ENCODE measurements at regions not wholly inside any gene's neighbourhood (a gene's known extent, or its start where the extent isn't known, plus 50 kb on each side); places are given as distances from the start of the nearest gene placed in this dataset.
"Not testable (repeated sequence)": the region's sequence is repeated elsewhere in the genome, so short reads cannot be mapped to it uniquely, and the experiment has no call there.

DNA sequence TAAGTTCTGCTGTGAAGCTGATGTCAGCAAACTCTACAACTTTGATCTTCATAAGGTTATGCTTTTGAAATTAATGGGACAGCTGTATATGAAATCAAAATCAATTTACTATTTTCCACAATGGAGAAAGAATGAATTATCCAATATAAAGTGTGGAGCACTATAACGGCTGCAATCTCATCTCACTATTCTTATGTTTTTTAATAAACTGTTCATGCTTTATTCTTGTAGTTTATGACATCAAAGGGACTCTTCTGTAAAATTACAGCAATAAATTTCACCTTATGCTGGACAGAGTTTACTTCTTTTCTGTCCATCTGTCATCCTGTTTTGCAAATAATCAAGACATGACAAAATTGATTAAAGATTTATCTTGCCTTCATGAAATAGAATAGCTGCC lies 192.5 kb downstream of the TECRL start:
- no peak for ATAC-seq
- no peak for DNase-seq (ENCODE audit: low spot score)

DNA sequence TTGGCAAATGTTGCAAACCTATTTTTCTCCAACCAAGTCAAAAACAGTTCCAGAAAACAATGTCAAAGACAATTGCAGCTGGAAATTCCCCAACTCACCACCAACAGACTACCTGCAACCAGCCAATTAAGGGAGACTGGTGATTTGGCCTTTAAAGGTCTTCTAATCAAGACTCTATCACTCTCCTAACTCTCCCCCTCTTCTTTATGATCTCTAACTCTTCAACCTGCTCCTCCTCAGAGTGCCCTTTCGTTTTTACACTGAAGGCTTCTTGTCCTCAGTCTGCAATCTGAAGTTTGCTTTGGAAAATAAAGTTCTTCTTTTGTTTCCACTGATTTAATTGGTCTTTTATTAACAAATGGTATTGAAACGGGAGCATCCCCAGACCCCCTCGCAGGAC lies 203.9 kb downstream of the TECRL start:
- DNase-seq (ENCODE audit: low spot score) (no peak), ATAC-seq (no peak)

DNA sequence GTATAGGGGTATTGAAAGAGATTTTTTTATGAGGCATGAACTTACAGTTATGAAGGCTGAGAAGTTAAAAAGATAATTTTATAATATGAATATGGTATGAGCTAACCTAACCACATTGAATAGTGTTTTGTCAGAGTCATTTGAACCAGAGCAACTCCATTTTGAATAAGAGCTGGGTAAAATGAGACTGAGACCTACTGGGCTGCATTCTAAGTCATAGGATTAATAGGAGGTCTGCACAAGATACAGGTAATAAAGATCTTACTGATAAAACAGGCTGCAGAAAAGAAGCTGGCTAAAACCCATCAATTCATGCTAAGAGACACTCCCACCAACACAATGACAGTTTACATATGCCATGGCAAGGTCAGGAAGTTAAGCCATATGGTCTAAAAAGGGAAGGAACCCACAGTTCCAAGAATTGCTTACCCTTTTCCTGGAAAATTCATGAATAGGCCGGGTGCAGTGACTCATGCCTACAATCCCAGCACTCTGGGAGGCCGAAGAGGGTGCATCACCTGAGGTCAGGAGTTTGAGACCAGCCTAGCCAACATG lies 209.2 kb downstream of the TECRL start:
- no peak for DNase-seq (ENCODE audit: low spot score)
- ATAC-seq, result no peak

DNA sequence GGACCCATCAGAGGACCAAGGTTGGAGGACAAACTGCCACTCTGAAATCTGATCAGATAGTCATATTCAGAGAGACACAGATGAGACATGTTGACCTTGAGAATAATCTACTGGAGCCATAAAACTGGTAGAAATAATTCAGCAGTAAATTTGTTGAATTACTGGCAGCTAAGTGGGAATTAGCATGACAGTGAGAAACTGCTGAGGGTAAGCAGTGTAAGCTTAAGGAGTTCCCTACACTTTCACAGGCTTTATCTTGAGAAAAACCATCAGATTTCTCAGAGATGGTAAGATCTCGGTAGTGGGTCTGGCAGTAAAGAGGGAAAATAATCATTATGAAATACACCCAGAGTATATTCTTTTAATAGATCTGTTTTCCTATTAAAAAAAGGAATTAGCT lies 213.7 kb downstream of the TECRL start:
- ATAC-seq (no peak), DNase-seq (ENCODE audit: low spot score) (no peak)

DNA sequence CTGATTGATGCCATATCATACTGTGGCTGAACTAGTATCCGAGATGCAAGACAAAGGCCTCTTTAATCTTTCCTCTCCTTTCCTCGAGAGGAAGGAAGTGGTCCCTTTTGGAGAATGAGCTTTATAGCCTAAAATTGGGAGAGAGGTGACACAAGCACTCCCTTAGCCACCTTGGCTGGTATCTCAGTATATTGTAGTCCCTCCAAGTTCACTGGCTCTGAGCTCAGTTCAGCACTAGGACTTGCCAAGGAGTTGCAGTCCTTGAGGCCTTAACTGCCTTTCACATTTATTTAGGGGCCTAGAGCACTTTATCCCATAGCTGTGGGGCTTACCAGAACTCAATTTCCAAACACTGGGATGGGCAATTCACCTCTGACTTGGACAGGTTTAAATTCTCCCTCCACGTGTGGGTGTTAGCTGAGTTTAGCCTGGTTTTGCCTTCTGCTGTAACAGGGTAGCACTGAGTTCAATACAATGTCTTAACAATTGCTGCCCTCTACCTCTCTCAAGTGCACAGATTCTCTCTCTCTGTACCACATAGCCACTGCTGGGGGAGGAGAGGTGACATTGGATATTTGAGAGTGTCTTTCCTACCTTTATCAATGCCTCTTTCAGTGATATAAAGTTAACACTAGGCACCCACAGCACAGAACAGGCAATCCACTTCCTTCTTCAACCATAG lies 216.4 kb downstream of the TECRL start:
- ATAC-seq, result no peak
- DNase-seq (ENCODE audit: low spot score), result no peak

DNA sequence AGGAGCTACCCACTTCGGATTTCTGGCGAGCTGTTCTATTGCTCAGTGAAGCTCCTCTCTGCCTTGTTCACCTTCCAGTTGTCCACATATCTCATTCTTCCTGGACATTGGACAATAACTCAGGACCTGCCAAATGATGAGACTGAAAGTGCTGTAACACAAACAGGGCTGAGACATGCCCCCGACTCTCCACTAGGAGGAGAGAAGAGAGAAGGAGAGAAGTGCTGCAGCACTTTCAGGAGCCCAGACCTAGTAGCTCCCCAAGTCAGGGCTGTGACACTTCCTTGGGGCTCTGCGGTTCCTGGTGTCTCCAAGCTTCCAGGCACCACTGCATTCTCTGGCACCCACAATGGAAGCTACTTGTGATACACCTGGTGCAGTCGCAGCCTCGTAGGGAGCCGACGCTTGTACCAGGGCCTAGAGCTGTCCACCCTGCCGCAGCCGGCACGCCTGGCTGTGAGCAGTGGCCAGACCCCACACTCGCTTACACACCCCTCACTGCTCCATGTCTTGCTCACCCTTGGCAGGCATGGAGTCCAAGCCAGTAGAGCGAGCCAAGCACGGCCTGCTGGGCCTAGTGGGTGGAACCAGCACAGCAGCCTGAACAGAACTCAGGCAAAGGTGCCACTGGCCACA lies 234.9 kb downstream of the TECRL start:
- DNase-seq (ENCODE audit: low spot score), result no peak
- ATAC-seq, result no peak

DNA sequence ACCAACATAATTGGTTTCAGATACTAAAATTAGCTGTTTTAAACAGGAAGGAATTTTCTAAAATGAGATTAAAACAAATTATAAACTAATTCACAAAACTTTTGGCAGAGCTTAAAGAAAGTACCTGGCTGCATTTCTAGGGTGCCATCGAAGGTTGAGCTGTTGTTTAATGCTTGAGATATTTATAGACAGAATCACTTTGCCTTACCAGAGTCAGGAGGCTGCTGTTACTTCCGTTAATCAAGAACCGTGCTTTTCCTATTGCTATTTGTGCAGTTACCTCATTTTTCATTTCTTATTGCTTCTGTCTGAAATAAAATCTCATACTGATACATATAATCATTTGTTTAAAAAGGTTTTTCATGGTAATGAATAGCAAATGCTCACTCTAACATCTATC lies 242.9 kb downstream of the TECRL start:
- DNase-seq (ENCODE audit: low spot score) (no peak), ATAC-seq (no peak)

DNA sequence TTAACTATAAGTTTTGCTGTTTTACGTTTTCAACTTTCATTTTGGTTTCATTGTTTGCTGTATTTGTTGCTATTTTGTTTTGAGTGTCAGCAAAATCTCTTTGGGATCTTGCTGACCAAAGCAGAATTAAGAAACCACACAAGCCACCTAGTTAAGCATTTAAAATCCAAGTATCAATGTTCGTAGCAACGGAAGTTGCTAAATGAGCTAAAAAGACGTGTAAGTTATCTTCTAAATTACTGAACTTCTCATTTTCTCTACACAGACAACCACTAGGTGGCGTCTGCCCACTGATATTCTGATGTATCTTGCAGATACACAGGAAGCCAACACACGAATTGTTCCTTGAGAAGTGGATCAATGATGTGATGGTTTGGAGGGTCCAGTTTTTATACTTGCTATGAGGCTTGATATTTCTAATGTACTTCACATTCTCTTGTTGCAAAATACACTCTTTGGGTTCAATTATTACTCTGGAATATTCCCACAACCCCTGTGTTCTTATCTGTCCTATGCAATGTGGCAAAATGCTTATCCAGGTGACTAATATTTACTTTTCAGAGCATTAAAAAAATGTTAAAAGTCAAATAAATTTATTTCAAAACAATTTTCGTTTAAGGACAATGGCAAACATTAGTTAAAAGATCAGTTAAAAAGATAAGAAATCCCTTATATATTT lies 250.5 kb downstream of the TECRL start:
- no peak for DNase-seq (ENCODE audit: low spot score)
- ATAC-seq, result peak; percentile 87

DNA sequence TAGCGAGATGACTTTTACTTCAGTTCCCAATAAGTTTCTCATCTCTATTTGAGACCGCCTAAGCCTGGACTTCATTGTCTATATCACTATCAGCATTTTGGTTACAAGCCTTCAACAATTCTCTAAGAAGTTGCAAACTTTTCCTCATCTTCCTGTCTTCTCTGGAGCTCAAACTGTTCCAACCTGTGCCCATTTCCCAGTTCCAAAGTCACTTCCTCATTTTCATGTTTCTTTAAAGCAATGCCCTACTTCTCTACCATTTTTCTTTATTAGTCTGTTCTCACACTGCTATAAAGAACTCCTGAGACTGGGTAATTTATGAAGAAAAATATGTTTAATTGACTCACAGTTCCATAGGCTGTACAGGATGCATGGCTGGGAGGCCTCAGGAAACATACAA lies 251.9 kb downstream of the TECRL start:
- no peak for ATAC-seq
- no peak for DNase-seq (ENCODE audit: low spot score)

DNA sequence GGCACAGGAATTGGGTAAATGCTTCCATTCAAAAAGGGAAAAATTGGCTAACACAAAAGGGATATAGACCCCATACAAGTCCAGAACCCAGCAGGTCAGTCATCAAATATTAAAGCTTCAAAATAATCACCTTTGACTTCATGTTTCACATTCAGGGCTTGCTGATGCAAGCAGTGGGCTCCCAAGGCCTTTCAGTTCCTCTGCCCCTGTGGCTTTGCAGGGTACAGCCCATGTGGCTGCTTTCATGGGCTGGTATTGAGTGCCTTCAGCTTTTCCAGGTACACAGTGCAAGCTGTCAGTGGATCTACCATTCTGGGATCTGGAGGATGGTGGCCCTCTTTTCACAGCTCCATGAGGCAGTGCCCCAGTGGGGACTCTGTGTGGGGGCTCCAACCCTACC lies 253.0 kb downstream of the TECRL start:
- no peak for ATAC-seq
- no peak for DNase-seq (ENCODE audit: low spot score)

DNA sequence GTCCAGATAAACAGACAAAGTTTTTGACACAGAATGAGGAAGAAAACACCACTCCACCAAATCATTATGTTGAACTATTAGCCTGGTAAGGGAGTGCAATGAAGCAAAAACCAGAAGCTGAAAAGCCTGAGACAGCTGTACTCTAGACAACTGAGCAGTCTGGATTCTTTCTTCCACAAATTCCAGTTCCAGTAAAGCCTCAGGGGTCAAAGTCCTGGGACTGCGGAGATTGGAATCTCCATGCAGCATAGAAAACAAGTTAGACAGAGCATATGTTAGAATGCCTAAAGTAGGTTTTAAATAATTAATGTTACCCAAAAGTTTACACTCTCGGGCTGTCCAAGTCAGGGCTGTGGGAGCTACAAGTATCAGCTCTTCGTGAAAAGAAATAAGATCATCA lies 263.2 kb downstream of the TECRL start:
- ATAC-seq, result no peak
- no peak for DNase-seq (ENCODE audit: low spot score)

DNA sequence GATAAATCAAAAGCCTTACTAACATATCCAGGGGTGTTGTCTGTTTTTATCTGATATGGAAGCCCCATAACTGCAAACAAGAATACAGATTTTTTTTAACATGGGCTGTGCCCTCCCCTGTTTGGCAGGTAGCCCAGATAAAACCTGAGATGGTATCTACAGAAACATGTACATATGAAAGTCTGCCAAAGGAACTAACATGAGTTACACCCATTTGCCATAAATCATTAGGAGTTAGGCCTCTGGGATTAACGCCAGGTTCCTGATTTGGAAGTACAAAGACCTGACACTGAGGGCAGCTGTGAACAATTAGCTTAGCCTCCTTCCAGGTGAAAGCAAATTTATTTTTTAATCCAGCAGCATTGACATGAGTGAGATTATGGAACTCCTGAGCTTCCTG lies 264.3 kb downstream of the TECRL start:
- ATAC-seq (no peak), DNase-seq (ENCODE audit: low spot score) (no peak)

DNA sequence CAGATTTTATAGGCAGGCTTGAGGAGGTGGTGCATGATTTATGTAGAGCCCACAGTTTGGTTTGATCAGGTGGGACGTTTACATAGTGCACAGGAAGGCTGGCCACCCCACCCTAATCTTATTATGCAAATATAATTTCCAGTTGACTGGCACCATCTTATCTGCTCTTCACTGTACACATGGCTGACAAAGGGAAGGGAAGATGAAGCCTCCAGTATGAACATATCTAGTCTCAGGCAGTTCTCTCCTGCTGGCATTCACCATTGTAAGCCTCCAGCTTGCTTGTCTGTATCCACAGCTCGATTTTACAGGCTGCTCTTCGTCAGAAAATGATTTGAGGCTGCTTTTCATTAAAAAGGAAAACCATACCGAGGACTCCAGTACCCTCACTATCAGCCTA lies 278.3 kb downstream of the TECRL start:
- no peak for ATAC-seq
- DNase-seq (ENCODE audit: low spot score), result no peak

DNA sequence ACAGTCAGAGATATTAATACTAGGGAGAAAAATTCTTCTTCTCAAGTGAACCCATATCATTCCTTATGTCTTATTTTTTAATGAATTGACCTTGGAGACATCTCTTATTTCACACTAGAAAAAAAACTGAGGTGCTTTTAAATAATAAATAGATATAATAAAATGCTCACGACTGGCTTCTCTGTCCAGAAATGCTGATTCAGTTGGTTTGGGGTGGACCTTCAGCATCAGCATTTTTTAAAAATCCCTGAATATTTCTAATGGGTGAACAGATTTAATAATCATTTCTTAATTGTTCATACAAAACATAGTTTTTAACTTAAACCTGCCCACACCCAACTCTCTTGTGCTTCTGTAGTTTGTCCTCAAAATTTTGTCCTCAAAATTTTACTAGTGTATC lies 283.9 kb downstream of the TECRL start:
- no peak for DNase-seq (ENCODE audit: low spot score)
- ATAC-seq, result no peak

DNA sequence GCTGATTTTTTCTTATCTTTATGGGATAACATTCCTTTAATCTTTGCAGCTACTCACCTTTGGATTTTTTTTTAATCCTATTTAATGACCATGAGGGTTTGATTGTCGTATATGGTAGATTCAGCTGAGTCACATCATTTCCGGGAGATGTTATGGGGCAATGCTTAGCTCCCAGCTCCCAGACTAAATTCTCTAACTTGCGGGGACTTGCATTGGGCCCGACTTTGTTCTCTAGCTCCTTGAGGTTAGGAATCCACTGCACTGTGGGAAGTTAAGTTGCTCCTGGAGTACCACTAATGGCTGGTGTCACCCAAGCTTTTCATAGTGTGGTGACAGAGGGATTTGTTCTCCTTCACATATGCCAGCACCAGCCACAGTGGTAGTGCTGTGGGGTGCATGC lies 287.4 kb downstream of the TECRL start:
- no peak for ATAC-seq
- DNase-seq (ENCODE audit: low spot score), result no peak

DNA sequence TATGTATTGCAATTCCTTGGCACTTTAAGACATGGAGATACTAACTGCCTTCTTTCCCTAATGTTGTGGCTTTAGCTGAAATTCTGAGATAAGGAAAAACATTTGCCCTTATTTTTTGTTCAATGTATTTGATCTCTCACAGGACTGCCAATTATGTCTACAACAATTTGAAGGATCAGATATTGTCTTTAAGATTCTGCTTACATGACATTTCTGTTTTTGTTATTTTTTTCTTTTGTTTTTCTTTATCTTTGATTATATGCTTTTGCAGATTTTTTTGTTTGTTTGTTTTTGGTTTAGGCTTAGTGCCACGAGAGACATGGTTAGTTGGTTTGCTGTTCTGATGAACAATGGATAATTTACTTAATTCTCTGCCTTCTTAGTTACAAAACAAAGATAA lies 303.3 kb downstream of the TECRL start:
- no peak for ATAC-seq
- no peak for DNase-seq (ENCODE audit: low spot score)

DNA sequence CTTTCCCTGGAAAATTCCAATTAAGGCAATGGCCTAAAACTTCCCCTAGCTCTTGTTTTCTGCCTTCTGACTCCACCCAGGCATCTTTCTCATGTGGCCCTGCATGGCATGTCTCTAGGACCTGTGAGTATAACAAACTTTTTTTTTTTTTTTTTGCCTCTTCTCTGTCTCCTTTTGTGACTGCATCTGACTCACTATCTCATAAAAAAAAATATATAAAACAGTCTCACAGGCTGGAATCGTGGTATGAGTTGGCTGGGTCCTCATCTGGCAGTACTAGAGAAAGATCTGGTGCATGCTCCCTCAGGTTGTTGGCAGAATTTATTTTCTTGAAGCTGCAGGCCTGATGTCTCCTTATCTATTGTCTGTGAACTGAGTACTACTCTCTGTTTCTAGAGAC lies 313.9 kb downstream of the TECRL start:
- DNase-seq (ENCODE audit: low spot score), result no peak
- ATAC-seq, result no peak

DNA sequence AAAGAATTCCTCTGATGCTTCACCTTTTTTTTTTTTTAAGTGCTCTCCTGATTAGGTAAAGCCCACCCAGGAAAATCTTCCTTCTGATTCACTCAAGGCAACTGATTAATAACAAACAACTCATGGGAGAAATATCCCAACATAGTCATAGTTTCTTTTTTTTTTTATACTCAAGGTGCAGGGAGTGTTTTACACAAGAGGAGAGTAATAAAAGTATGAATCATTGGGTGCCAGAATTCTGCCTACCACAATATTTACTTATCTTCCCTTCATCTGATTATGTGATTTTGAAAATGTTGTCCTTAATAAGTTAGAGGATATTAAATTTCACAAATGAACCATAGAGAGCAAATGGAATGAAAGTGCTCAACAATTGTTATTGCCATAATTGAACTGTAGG lies 329.9 kb downstream of the TECRL start:
- no peak for ATAC-seq
- DNase-seq (ENCODE audit: low spot score), result no peak

DNA sequence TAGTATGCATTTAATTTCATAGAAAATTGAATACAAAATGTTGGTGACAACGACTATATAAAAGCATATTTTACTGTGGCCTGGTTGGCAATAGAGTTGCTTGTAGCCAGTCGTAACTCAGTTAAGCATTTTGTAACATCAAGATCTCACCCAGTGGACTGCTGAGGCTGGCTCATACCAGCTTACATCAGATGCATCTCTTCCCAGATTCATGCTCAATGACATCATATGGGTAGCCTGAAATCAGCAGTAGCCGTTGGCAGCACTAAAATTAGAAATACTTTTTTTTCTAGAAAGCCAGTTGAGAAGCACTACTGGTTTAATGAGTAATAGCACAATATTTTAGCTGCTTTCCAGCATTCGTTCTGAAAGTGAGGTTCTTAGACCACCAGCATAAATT lies 341.2 kb downstream of the TECRL start:
- ATAC-seq (no peak), DNase-seq (ENCODE audit: low spot score) (no peak)

DNA sequence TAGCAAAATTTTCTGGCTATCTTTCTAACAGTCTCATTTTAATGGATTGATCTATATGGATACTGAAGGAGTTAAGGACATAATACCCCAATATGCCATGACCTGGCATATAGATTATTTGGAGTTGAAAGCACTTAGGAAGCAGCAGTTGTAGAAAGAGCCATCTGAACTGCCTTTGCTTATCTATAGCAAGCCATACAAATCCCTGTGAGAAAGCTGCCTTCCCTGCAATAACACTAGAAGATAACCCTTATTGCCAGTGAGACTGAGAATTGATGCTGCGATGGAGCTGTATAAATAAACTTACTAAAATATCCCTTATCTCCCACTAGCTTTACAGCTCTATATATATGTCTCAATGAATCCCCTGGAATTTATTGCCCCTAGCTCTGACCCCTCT lies 346.3 kb downstream of the TECRL start:
- ATAC-seq, result no peak
- no peak for DNase-seq (ENCODE audit: low spot score)

DNA sequence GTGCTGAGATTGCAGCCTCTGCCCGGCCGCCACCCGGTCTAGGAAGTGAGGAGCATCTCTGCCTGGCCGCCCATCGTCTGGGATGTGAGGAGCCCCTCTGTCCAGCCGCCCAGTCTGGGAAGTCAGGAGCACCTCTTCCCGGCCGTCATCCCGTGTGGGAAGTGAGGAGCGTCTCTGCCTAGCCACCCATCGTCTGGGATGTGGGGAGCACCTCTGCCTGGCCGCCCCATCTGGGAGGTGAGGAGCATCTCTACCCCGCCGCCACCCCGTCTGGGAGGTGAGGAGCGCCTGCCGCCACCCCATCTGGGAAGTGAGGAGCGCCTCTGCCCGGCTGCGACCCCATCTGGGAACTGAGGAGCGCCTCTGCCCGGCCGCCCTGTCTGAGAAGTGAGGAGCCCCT lies 372.2 kb downstream of the TECRL start:
- not testable (repeated sequence) for ATAC-seq; DNase-seq (ENCODE audit: low spot score)

DNA sequence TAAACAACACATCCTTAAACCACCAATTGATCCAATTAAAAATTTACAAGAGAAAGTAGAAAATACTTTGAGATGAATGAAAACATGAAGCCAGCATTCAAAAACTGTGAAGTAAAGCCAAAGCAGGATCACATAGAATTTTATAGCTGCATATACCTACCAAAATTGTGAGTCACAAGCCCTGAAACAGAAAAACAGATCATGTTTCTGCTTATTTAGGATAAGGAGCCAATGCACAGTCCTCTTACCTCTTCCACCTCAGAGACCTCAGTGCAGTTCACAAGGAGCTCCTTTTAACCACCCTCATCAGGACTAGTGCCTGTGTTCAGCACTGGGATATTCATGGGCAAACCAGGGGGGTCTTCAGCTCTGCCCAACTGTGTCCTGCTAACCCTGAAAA lies 386.7 kb downstream of the TECRL start:
- no peak for ATAC-seq
- DNase-seq (ENCODE audit: low spot score), result no peak

Measured in left lobe of liver (tissue), 2 donors.